PFSK-1 (cell line): ENCODE measurements at regions not wholly inside any gene's neighbourhood (a gene's known extent, or its start where the extent isn't known, plus 50 kb on each side); places are given as distances from the start of the nearest gene placed in this dataset.

Source experiments
- FOXP2 ChIP-seq: optimal IDR thresholded peaks from 2 replicates; pipeline ENCODE3; 2011; ENCODE audit warnings: borderline replicate concordance, control low read depth, inconsistent platforms; ENCODE audit not compliant: insufficient read depth; ENCODE audit errors: extremely low read length, extremely low read depth
- POLR2AphosphoS5 ChIP-seq: IDR thresholded peaks from 2 replicates; pipeline ENCODE4 v1.6.1; 2012; ENCODE audit warnings: low read depth, mild to moderate bottlenecking, control low read depth, low read length, moderate library complexity
- REST ChIP-seq, 2 experiments: IDR thresholded peaks; 2 replicates each; pipeline versions ENCODE4 v1.6.1 to v1.8.0; 2011 to 2012; ENCODE audit warnings: low read depth in 2 of 2, low read length in 2 of 2, control low read depth in 1 of 2, inconsistent platforms in 1 of 2, mild to moderate bottlenecking in 1 of 2, moderate library complexity in 1 of 2; ENCODE audit not compliant: insufficient read depth in 1 of 2
- SIN3A ChIP-seq: IDR thresholded peaks from 2 replicates; pipeline ENCODE4 v1.6.1; 2012; ENCODE audit warnings: mild to moderate bottlenecking, low read length, moderate library complexity, borderline replicate concordance; ENCODE audit not compliant: insufficient read depth
- TAF1 ChIP-seq: IDR thresholded peaks from 2 replicates; pipeline ENCODE4 v1.6.1; 2012; ENCODE audit warnings: low read length, control low read depth, borderline replicate concordance; ENCODE audit not compliant: insufficient read depth

DNA sequence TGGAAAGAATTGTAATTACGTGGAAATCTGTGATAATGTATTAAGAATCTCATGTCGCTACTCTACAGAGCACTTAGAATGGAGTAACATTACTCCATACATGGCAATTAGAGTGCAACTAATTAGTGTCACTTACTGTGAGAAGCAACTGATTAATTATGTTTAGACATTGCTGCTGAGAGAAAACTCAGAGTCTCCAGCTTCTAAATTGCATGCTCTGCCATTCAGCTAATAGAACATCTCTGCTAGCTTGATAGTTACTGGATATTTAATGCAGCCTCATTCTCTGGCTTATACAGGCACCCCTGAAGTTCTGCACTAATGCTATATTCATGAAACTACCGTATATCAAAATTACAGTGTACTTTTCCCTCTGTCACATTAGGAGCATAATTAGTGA is 338.4 kb downstream of the ADAMTS20 start:
- TF ChIP-seq REST (IDR thresholded peaks at IDR 0.05; ENCODE audit: insufficient read depth in 1 of 2, low read depth in 2 of 2, low read length in 2 of 2) (no peak), FOXP2 (no peak), SIN3A (no peak), POLR2AphosphoS5 (no peak), TAF1 (no peak)

DNA sequence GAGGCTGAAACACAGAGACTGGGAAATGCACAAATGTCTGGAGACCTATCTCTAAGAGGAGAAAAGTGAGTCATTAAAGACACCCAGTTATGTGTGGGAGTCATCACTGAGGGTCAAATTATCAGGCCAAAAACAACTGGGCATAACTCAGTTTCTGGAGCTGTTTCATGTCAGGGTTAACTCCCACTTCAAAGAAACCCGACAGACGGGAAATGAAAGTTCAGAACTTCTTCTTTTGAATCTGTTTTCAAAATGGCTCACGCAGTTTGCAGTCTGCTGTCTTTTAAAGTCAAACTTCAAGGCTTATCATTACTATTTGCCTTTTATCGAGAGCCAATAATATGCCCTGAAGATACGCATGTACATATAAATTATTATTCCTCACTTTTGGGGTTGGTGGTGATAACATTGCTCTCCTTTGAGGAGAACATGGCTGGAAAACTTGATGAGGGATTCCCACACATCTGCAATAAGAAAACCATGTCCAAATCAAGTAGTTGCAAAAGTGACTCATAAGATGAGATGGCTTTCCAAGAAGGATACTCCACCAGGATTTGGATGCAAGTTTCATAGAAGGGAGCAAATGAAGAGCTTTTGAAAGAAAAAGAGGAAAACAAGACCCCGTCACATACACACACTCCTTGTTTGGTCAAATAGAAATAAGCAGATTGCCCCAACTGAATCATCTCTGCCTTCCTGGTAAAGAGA is 341.4 kb downstream of the ADAMTS20 start:
- TF ChIP-seq REST (IDR thresholded peaks at IDR 0.05; ENCODE audit: insufficient read depth in 1 of 2, low read depth in 2 of 2, low read length in 2 of 2): no peak
- no peak for TF ChIP-seq POLR2AphosphoS5
- no peak for TF ChIP-seq FOXP2
- no peak for TF ChIP-seq TAF1
- no peak for TF ChIP-seq SIN3A

DNA sequence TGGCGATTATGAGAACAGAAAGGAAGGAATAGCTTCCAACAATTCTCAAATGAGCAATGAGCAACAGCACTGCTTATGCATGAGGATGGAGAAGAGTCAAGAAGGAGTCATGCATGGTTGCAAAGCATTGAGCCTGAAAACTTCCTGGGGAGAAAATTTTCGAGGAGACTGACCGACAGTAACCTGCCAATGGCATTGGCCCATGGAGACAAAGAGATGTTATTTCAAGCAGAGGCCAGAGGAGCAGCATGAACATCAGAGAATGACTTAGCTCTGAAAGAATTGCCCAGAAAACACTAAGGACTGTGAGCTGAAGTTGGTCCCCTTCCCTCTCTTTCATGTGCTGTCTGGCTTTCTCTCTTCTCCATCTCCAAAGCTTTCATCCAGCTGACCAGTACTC is 343.4 kb downstream of the ADAMTS20 start:
- no peak for TF ChIP-seq FOXP2
- no peak for TF ChIP-seq POLR2AphosphoS5
- TF ChIP-seq TAF1: no peak
- TF ChIP-seq REST (IDR thresholded peaks at IDR 0.05; ENCODE audit: insufficient read depth in 1 of 2, low read depth in 2 of 2, low read length in 2 of 2): no peak
- no peak for TF ChIP-seq SIN3A

- TF ChIP-seq SIN3A (no peak), POLR2AphosphoS5 (no peak), REST (IDR thresholded peaks at IDR 0.05; ENCODE audit: insufficient read depth in 1 of 2, low read depth in 2 of 2, low read length in 2 of 2) (no peak), FOXP2 (no peak), TAF1 (no peak)
Measured at GRCh38 chr12:43208221-43208620, 343.8 kb downstream of the ADAMTS20 start.

- no peak for TF ChIP-seq SIN3A
- no peak for TF ChIP-seq REST (IDR thresholded peaks at IDR 0.05; ENCODE audit: insufficient read depth in 1 of 2, low read depth in 2 of 2, low read length in 2 of 2)
- TF ChIP-seq FOXP2: no peak
- TF ChIP-seq POLR2AphosphoS5: no peak
- no peak for TF ChIP-seq TAF1
Measured at GRCh38 chr12:43206396-43206795, 345.6 kb downstream of the ADAMTS20 start.
